ENCODE measurements at regions not wholly inside any gene's neighbourhood (a gene's known extent, or its start where the extent isn't known, plus 50 kb on each side); places are given as distances from the start of the nearest gene placed in this dataset.

DNA sequence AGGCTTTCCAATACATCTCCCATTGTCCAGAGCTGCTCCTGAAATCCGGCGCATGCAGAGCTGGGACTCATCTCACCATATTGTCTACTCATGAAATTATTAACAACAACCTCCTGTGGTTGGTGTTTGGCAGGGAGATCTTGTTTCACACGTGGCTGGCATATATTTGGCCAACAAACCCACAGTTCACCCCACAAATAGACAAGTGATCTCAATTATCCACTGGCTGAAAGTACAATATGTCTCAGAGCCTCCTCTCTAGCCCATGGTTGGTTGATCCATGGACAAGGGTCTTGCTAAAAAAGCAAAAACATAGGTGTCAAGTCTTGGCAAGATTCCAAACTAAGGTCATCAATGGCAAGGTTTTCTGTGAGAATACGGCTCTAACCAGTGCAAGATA lies 386.9 kb downstream of the ETS1 start:
- intact Hi-C loops (cut with DNase I): no loop called here
- DNase-seq: no peak
- ATAC-seq: no peak
- peaks cover 0 to 3% of the 10 kb centered on the region in 2 donors for H3K36me3 ChIP-seq
- no peaks in the 10 kb centered on the region for H3K27me3 ChIP-seq
- no peak overlapping the region for H3K27ac ChIP-seq
- peaks cover 0 to 8% of the 10 kb centered on the region in 2 donors for H3K4me1 ChIP-seq
- TF ChIP-seq, protein P1, sequence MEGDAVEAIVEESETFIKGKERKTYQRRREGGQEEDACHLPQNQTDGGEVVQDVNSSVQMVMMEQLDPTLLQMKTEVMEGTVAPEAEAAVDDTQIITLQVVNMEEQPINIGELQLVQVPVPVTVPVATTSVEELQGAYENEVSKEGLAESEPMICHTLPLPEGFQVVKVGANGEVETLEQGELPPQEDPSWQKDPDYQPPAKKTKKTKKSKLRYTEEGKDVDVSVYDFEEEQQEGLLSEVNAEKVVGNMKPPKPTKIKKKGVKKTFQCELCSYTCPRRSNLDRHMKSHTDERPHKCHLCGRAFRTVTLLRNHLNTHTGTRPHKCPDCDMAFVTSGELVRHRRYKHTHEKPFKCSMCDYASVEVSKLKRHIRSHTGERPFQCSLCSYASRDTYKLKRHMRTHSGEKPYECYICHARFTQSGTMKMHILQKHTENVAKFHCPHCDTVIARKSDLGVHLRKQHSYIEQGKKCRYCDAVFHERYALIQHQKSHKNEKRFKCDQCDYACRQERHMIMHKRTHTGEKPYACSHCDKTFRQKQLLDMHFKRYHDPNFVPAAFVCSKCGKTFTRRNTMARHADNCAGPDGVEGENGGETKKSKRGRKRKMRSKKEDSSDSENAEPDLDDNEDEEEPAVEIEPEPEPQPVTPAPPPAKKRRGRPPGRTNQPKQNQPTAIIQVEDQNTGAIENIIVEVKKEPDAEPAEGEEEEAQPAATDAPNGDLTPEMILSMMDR (IDR thresholded peaks at IDR 0.05): no peak
- no peaks in the 10 kb centered on the region for H3K9me3 ChIP-seq
- no peak overlapping the region for H3K4me3 ChIP-seq

DNA sequence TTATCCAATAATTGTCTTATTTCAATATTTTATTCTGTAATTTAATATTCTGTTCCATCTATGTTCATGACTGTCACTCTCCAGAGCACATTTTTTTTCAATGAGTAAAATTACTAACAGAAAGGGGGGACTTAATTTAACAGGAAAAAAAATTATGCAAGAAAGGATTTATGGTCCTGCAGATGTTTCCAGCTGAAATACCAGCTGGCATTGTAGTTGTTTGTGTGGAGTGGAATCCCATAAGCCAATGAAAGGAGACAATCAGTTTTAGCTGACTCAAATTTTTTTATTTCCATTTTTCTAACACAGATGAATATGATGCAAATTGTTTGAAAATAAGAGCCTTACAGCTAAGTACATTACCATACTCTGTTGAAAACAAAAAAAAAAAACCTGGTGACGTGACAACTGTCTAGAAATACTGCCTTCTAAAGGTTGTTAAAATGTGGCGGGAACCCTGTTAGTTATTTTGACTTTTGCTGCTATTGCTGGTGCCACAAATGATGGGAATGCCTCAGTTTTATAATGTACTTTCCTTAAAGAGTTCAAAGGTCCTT lies 389.1 kb downstream of the ETS1 start:
- H3K36me3 ChIP-seq: peaks cover 0 to 3% of the 10 kb centered on the region in 2 donors
- peaks cover 0 to 22% of the 10 kb centered on the region in 2 donors for H3K4me1 ChIP-seq
- no peak overlapping the region for H3K27ac ChIP-seq
- H3K27me3 ChIP-seq: no peaks in the 10 kb centered on the region
- TF ChIP-seq, protein P1 (IDR thresholded peaks at IDR 0.05): no peak
- H3K4me3 ChIP-seq: no peak overlapping the region
- no peaks in the 10 kb centered on the region for H3K9me3 ChIP-seq
- peak in 1 of 4 donors; percentile 82 for DNase-seq
- intact Hi-C loops (cut with DNase I): no loop called here
- no peak for ATAC-seq

- intact Hi-C loops (cut with DNase I): no loop called here
- H3K27ac ChIP-seq: no peak overlapping the region
- no peaks in the 10 kb centered on the region for H3K9me3 ChIP-seq
- DNase-seq (no peak), ATAC-seq (no peak)
- TF ChIP-seq, protein P1 (IDR thresholded peaks at IDR 0.05): no peak
- peaks cover 0 to 22% of the 10 kb centered on the region in 2 donors for H3K4me1 ChIP-seq
- H3K4me3 ChIP-seq: no peak overlapping the region
- peaks cover 0 to 3% of the 10 kb centered on the region in 2 donors for H3K36me3 ChIP-seq
- no peaks in the 10 kb centered on the region for H3K27me3 ChIP-seq
These were observed 391.1 kb downstream of the ETS1 start for GRCh38 chr11:128196235-128196634.

DNA sequence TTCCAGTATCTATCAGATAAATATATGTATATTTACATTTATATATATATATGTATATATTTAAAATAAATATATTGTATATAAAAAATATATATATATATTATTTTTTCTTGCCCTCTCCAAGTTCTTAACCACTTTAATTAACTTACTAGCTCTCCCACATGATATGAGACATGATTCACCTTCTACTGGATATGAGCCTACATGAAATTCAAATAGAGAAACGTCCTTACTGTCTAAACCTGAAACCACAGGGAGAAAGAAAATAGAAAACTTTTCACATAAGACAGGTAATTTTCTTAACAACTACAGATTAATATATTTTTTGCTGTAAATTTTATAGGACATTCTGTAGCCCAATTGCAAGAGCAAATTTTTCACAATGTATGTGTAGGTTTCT lies 391.6 kb downstream of the ETS1 start:
- no peak for ATAC-seq
- Histone ChIP-seq H3K4me3 (no peak overlapping the region), H3K27ac (no peak overlapping the region), H3K36me3 (peaks cover 0 to 3% of the 10 kb centered on the region in 2 donors), H3K9me3 (no peaks in the 10 kb centered on the region), H3K27me3 (no peaks in the 10 kb centered on the region), H3K4me1 (peaks cover 0 to 22% of the 10 kb centered on the region in 2 donors)
- DNase-seq: no peak
- TF ChIP-seq, protein P1 (IDR thresholded peaks at IDR 0.05): no peak
- intact Hi-C loops (cut with DNase I): no loop called here

DNA sequence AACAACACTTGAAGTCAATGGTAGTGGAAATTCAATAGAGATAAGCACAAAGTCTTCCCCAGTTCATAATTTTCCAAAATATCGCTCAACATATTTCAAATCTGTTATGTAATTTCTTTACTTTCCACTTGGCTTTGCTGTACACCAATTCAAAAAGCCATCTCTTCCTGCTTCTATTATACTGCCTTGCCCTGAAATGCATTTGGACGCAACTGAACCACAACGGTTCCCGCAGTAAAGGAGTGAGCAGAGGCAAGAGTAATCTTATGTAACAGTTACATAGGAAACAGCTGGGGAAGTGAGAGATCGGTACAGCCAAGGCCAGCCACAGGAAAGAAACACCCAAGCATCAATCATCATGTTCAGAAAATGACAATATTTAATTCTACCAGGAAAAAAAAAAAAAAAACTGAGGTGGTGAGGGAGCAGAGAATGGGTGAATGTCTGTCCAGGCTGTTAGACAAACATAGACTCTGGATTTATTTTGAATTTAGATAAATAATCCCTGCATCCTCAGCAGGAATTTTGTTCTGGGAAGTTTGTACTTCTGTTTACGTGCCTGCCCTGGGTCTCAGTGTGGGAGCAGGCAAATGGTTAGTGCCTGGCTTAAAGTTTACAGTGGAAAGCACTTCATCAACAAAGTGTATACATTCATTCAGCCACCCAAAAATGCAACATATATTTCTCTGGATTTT lies 392.2 kb downstream of the ETS1 start:
- H3K27me3 ChIP-seq: no peaks in the 10 kb centered on the region
- intact Hi-C loops (cut with DNase I): no loop called here
- DNase-seq: peak in 1 of 4 donors; percentile 65

More for the DNA sequence above, 392.2 kb downstream of the ETS1 start:
- Histone ChIP-seq H3K36me3 (peaks cover 0 to 3% of the 10 kb centered on the region in 2 donors), H3K27ac (peak overlapping the region in 1 of 2 donors; percentile 16), H3K4me3 (no peak overlapping the region), H3K4me1 (peaks cover 0 to 22% of the 10 kb centered on the region in 2 donors), H3K9me3 (no peaks in the 10 kb centered on the region)
- peak; percentile 64 for ATAC-seq
- TF ChIP-seq, protein P1 (IDR thresholded peaks at IDR 0.05): no peak
